Spleen (tissue), 3 donors: ENCODE measurements at regions not wholly inside any gene's neighbourhood (a gene's known extent, or its start where the extent isn't known, plus 50 kb on each side); places are given as distances from the start of the nearest gene placed in this dataset.

Experiments used
- POLR2A ChIP-seq, 3 donors: fragments of 450-650 bp; IDR thresholded peaks; one replicate each; pipeline ENCODE4 v1.5.1; 2017; ENCODE audit warnings: antibody characterized with exemption in 3 of 3, mild to moderate bottlenecking in 1 of 3
- POLR2AphosphoS5 ChIP-seq, 3 donors: sonication (generic); formaldehyde crosslinking; IDR thresholded peaks; one replicate each; pipeline ENCODE4 v1.5.1; 2017; ENCODE audit warnings: antibody characterized with exemption in 3 of 3

DNA sequence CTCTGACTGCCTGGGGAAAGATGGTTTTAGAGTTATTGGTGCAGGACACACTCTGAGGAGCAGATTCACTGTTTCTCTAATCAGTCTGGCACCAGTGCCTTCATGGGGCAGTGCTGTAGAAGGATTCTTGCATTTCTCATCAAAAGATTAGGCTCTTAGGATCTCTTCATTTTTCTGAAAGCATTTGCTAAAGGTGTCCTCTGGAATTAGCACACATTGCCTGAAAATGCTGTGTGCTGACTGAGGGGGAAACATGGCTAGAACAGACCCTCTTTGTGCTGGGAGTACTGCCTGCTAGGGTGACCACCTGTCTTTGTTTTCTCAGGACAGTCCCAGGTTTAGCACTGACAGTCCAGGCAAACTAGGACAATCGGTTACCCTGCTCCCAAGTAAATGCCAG, 301.0 kb downstream of the PTEN start:
- TF ChIP-seq POLR2A (IDR thresholded peaks at IDR 0.05), result no peak
- TF ChIP-seq POLR2AphosphoS5 (IDR thresholded peaks at IDR 0.05), result no peak
